RWPE1 (cell line): ENCODE measurements at regions not wholly inside any gene's neighbourhood (a gene's known extent, or its start where the extent isn't known, plus 50 kb on each side); places are given as distances from the start of the nearest gene placed in this dataset.

Source experiments
- CTCF ChIA-PET: fragments of 350-600 bp; sonication (Branson Sonifier 250); formaldehyde crosslinking; extraction: SDS; loops from one replicate; lab custom pipeline; 2021; lab: Yijun Ruan, JAX
- POLR2A ChIA-PET: fragments of 400-600 bp; formaldehyde crosslinking; extraction: SDS; loops from one replicate; lab custom pipeline; 2020; ENCODE audit warnings: antibody characterized with exemption; ENCODE audit not compliant: low non-redundant PET; lab: Yijun Ruan, JAX
- DNase-seq: peaks from one replicate; pipeline ENCODE4 v3.0.0; 2012; ENCODE audit warnings: low spot score
- H3K27ac ChIP-seq: fragments of 450-650 bp; 2 replicates; pipeline ENCODE4 v1.5.1; 2017
- CTCF ChIP-seq: fragments of 450-650 bp; conservative IDR thresholded peaks from 2 replicates; pipeline ENCODE4 v1.5.1; 2017; ENCODE audit warnings: low read depth, mild to moderate bottlenecking

GRCh38 chr3:95883801-95884200, 930.6 kb upstream of the EPHA6 start:
- no peak for TF ChIP-seq CTCF
- ChIA-PET POLR2A (no interaction called here), CTCF (no interaction called here)
- H3K27ac ChIP-seq, result no peak overlapping the region
- DNase-seq, result no peak

GRCh38 chr3:95886616-95887015, 927.8 kb upstream of the EPHA6 start:
- DNase-seq, result no peak
- CTCF ChIA-PET, result interaction anchor here (0.7 kb wide), 1 partner anchor 374 kb away, joined by 3 read pairs; no protein-coding TSS in a partner anchor
- H3K27ac ChIP-seq, result no peak overlapping the region
- POLR2A ChIA-PET, result no interaction called here
- TF ChIP-seq CTCF, result no peak

- no peak for DNase-seq
- no peak overlapping the region for H3K27ac ChIP-seq
- ChIA-PET CTCF (interaction anchor here (0.7 kb wide), 2 partner anchors 248 to 374 kb away, joined by 3 read pairs; no protein-coding TSS in a partner anchor), POLR2A (no interaction called here)
- TF ChIP-seq CTCF, result no peak
Measured at GRCh38 chr3:95887114-95887513, 927.3 kb upstream of the EPHA6 start.

- ChIA-PET CTCF (no interaction called here), POLR2A (no interaction called here)
- no peak overlapping the region for H3K27ac ChIP-seq
- no peak for TF ChIP-seq CTCF
- no peak for DNase-seq
Measured at GRCh38 chr3:95894820-95895219, 919.6 kb upstream of the EPHA6 start.

GRCh38 chr3:95899494-95899893, 914.9 kb upstream of the EPHA6 start:
- TF ChIP-seq CTCF, result no peak
- POLR2A ChIA-PET, result no interaction called here
- no peak overlapping the region for H3K27ac ChIP-seq
- CTCF ChIA-PET, result no interaction called here
- DNase-seq, result no peak

- ChIA-PET POLR2A (no interaction called here), CTCF (no interaction called here)
- DNase-seq, result no peak
- no peak for TF ChIP-seq CTCF
- no peak overlapping the region for H3K27ac ChIP-seq
Measured at GRCh38 chr3:95899911-95900310, 914.5 kb upstream of the EPHA6 start.

GRCh38 chr3:95901948-95902347, 912.4 kb upstream of the EPHA6 start:
- CTCF ChIA-PET, result no interaction called here
- no peak for DNase-seq
- POLR2A ChIA-PET, result no interaction called here
- no peak for TF ChIP-seq CTCF
- H3K27ac ChIP-seq, result no peak overlapping the region
